GM18517 (cell line): ENCODE measurements at regions not wholly inside any gene's neighbourhood (a gene's known extent, or its start where the extent isn't known, plus 50 kb on each side); places are given as distances from the start of the nearest gene placed in this dataset.
"Not testable (repeated sequence)": the region's sequence is repeated elsewhere in the genome, so short reads cannot be mapped to it uniquely, and the experiment has no call there.

ENCODE experiments used
- ATAC-seq: cut with Tn5 transposase; IDR thresholded peaks from one replicate; pipeline ENCODE4 v1.9.1; 2021; ENCODE audit warnings: mild to moderate bottlenecking, moderate library complexity; ENCODE audit not compliant: unreplicated experiment

DNA sequence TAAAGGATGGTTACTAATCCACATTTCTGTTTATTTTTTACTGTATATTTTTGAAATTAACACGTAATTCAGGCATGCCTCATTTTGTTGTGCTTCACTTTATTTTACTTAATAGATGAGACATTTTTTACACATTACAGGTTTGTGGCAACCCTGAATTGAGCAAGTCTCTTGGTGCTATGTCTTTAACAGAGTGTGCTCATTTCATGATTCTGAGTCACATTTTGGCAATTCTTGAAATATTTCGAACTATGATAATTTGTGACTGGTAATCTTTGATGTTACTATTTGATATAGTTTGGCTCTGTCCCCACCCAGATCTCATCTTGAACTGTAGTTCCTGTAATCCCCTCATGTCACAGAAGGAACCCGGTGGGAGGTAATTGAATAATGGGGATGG is 1120.5 kb upstream of the FLRT2 start:
- no peak for ATAC-seq

DNA sequence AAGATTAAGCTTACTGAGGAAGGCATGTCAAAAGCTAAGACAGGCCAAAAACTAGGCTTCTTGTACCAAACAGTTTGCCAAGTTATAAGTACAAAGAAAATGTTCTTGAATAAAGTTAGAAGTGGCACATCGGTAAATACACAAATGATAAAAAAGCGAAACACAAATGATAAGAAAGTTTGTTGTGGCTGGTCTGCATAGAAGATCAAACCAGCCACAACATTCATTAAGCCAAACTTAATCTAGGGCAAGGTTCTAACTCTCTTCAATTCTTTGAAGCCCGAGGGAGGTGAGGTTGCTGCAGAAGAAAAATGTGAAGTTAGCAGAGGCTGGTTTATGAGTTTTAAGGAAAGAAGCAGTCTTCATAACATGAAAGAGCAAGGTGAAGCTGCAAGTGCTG is 1119.6 kb upstream of the FLRT2 start:
- no peak for ATAC-seq

GRCh38 chr14:84420221-84420620 is 1109.7 kb upstream of the FLRT2 start:
- ATAC-seq: no peak

DNA sequence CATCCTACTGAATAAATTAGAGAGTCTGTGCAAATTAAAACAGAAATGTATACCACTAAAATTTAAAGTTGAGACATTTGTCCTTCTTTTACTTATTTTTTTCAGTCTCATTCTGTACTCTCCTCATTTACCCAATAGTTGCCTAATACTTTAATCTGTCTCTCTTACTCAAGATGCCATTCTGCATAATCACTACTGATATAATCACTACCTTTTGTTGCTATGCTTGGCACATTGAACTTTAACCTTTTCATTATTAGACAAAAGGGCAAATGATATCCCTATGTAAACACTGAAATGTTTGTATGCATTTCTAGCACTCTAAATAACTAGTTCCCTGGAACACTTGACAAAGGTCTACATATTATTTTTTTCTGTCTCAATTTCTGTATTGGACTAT is 1108.3 kb upstream of the FLRT2 start:
- ATAC-seq: no peak

DNA sequence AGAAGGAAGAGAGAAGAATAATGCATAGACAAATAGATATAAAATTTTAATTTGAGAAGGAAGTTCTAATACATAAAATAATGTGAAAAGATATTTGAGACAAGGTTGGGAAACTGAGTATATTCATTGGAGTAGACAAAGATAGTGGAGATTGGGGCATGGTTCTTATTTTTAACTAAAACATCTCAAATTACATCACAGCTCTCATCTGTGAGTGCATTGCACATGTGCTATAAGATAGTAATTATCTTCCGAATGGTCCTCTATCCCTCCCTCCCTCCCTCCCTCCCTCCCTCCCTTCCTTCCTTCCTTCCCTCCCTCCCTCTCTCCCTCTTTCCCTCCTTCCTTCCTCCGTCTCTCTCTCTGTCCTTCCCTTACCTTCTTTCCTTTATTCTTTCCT is 1104.0 kb upstream of the FLRT2 start:
- ATAC-seq: no peak

- ATAC-seq: no peak
Observed at GRCh38 chr14:84432676-84433075, 1097.3 kb upstream of the FLRT2 start.

DNA sequence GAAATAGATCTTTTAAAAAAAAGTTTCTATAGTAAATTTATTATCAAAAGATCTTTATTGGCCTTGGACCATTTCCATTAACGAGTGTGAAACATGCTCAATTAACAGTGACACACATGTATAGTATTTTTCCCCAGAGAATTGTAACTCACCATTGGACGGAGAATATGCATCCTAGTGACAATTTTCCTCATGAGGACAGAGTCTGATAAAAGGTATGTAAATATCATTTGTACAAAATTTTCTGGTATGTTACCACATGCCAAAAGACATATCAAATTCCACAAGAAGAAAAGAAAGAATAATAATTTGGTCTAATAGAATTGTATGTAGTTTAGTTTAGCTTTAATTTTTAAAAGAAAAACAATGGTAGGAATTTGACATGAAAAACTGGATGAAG is 1096.0 kb upstream of the FLRT2 start:
- ATAC-seq: no peak

DNA sequence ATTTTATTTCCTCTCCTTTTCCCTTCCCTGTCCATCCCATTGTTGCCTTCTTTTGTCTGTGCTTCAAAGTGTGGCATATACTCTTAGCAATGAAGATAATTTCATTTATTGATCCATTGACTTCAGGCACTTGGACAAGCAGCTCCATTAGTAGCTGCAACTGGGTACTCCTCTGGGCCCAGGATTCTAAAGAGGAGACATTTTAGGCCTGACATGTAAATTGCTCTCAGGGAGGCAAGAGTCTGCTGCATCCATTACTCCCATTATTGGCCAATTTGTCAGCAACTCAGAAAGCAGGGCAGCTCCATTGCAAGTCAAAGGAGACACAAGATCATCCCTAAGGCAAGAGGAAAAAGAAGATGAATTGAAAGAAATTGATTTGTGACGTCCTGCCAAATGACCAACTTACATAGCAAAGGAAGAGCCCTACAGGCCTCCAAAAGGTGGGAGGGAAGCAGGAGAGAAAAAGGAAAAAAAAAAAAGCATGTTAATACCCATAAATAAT is 1094.1 kb upstream of the FLRT2 start:
- no peak for ATAC-seq

- ATAC-seq: no peak
Observed at GRCh38 chr14:84436528-84436927, 1093.4 kb upstream of the FLRT2 start.

DNA sequence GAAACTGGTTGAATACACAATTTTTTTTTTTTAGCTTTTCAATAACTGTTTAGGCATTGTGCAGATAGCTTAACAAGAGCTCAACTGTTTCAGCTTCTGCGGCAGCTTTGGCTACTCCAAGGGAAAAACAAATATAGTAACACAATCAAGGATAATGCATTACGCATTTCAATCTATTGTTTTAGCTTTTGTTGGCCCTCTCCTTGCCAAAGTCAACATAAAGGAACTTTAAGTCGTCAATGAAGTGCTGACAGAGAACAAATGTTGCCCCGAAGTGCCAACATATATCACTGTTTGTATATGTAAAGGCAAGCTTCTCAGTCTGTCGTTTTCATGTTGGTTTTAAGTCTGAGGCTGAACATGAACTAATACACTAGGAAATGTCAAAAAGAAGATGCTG is 1087.4 kb upstream of the FLRT2 start:
- no peak for ATAC-seq

DNA sequence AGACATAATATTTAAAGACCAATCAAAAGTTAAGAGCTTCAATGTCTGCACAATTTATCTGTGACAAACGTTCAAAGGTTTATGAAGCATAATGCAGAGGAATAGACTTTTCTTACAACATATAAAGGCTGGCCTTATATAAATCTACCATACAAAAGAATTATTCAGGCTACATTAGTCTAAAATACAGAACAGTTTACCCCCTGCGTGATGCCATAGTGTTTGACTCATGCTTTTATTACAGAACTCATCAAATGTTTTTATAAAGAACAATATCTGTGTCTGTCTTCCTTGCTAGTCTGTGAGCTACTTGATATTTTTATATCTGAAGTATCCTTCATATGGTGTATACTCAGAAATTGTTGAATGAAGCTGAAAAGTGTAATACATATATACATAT is 1084.5 kb upstream of the FLRT2 start:
- ATAC-seq: no peak

GRCh38 chr14:84446250-84446649 is 1083.7 kb upstream of the FLRT2 start:
- ATAC-seq: no peak

GRCh38 chr14:84453307-84453950 is 1076.5 kb upstream of the FLRT2 start:
- no peak for ATAC-seq

DNA sequence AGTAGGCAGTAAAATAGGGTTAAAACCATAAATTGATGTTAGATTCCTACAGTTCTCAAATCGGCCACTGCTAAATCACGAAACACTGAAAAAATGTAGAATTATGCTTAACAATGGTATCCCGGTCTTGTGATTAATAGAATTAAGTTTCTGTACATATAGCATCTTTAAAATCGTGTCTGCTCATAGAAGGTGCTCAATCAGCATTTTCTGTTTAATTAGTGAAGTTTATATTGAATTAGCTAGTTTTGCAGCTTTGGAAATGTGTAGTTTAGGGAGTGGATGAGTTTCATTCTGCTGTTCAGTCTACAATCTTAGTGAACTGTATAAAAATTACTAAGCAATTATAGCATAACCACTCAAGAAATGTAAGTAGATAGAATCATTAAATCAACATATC is 1075.8 kb upstream of the FLRT2 start:
- no peak for ATAC-seq

DNA sequence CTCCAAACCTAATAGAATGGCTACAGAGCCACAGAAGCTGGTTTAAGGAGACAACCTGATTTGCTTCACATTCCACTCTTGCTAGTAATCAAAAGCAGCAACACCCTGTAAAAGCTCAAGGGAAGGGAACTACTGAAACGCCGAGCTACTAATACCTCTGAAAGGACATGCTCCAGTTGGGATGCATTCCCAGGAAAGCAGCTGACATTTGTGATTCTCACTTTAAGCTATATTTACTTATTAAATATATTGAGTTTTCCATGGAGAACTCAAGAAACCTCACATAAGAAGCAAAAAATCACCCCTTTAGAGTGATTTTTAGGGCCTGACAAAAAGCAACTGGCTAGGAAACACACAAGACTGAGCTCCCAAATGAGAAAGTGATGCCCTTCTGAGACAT is 1073.0 kb upstream of the FLRT2 start:
- ATAC-seq: no peak

GRCh38 chr14:84458881-84459280 is 1071.1 kb upstream of the FLRT2 start:
- ATAC-seq: no peak

DNA sequence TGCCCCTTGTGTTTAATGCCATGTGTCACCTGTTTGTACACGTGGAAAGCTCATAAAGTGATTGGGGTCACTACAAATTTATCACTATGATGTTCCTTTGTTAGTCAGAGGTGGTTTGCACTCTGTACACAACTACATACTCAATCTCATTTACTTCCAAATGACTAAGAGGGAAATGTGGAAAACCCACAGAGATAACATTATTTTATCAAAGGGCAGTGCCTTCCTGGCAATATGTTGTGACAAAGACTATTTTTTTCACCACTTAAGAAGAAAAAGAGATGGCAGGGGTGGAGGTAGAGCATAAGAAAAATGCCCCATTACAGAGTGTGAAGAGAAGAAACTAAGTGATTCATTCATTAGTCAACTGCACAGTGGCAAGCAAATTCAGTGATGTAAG is 1064.1 kb upstream of the FLRT2 start:
- no peak for ATAC-seq

- no peak for ATAC-seq
Observed at GRCh38 chr14:84468153-84468552, 1061.8 kb upstream of the FLRT2 start.

- ATAC-seq: no peak
Observed at GRCh38 chr14:84477996-84478395, 1051.9 kb upstream of the FLRT2 start.

- ATAC-seq: no peak
Observed at GRCh38 chr14:84482256-84483071, 1047.5 kb upstream of the FLRT2 start.

- ATAC-seq: no peak
Observed at GRCh38 chr14:84483072-84483420, 1046.9 kb upstream of the FLRT2 start.

GRCh38 chr14:84484243-84484642 is 1045.7 kb upstream of the FLRT2 start:
- not testable (repeated sequence) for ATAC-seq

DNA sequence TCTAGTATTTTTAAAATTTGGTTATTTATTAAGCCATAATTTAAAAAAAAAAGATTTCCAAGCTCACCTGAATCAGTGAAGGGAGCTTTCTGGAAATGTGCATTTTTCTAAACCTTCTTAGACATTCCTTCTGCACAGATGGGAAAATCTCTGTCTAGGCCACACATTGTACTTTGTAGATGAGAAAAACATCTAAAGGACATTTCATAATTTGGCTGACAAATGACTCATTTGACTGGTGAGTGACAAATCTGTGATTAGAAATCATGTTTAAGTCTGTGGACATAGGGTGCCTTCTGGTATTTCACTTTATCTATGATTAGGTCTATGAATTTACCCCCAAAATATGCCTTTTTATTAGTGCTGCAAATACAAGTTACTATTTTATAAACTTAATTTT is 1044.9 kb upstream of the FLRT2 start:
- no peak for ATAC-seq
